CD4-positive, alpha-beta T cell treated with Interleukin-6 at 100 ng/mL for 8 hours (primary cell): ENCODE measurements at regions not wholly inside any gene's neighbourhood (a gene's known extent, or its start where the extent isn't known, plus 50 kb on each side); places are given as distances from the start of the nearest gene placed in this dataset.

Experiments used
- DNase-seq: peaks from one replicate; pipeline ENCODE4 v3.0.0-alpha.2; 2020; ENCODE audit warnings: mixed read lengths, low spot score

- no peak for DNase-seq
Measured at GRCh38 chr10:36700123-36700522, 425.3 kb upstream of the ANKRD30A start.

- no peak for DNase-seq
Measured at GRCh38 chr10:36692759-36693158, 432.6 kb upstream of the ANKRD30A start.

GRCh38 chr10:36688717-36689116 lies 436.7 kb upstream of the ANKRD30A start:
- DNase-seq: no peak

GRCh38 chr10:36683421-36683820 lies 442.0 kb upstream of the ANKRD30A start:
- no peak for DNase-seq

- DNase-seq: no peak
Measured at GRCh38 chr10:36681751-36682632, 443.4 kb upstream of the ANKRD30A start.

- no peak for DNase-seq
Measured at GRCh38 chr10:36679554-36679953, 445.8 kb upstream of the ANKRD30A start.

- DNase-seq: no peak
Measured at GRCh38 chr10:36677431-36677768, 448.0 kb upstream of the ANKRD30A start.

GRCh38 chr10:36676756-36677430 lies 448.5 kb upstream of the ANKRD30A start:
- no peak for DNase-seq

- DNase-seq: no peak
Measured at GRCh38 chr10:36676321-36676720, 449.1 kb upstream of the ANKRD30A start.

GRCh38 chr10:36675458-36675880 lies 449.9 kb upstream of the ANKRD30A start:
- no peak for DNase-seq

GRCh38 chr10:36671607-36672006 lies 453.8 kb upstream of the ANKRD30A start:
- no peak for DNase-seq

- no peak for DNase-seq
Measured at GRCh38 chr10:36670621-36671402, 454.6 kb upstream of the ANKRD30A start.

GRCh38 chr10:36669615-36670352 lies 455.6 kb upstream of the ANKRD30A start:
- DNase-seq: no peak

- DNase-seq: no peak
Measured at GRCh38 chr10:36666451-36666850, 458.9 kb upstream of the ANKRD30A start.

- DNase-seq: no peak
Measured at GRCh38 chr10:36662571-36662970, 462.8 kb upstream of the ANKRD30A start.

- DNase-seq: no peak
Measured at GRCh38 chr10:36650274-36650673, 475.1 kb upstream of the ANKRD30A start.

- no peak for DNase-seq
Measured at GRCh38 chr10:36647540-36647939, 477.9 kb upstream of the ANKRD30A start.

- no peak for DNase-seq
Measured at GRCh38 chr10:36640626-36641025, 484.8 kb upstream of the ANKRD30A start.

GRCh38 chr10:36638462-36639155 lies 486.8 kb upstream of the ANKRD30A start:
- no peak for DNase-seq

- DNase-seq: no peak
Measured at GRCh38 chr10:36636879-36637278, 488.5 kb upstream of the ANKRD30A start.

GRCh38 chr10:36636285-36636839 lies 489.0 kb upstream of the ANKRD30A start:
- no peak for DNase-seq
